HL-60 (cell line): ENCODE measurements at regions not wholly inside any gene's neighbourhood (a gene's known extent, or its start where the extent isn't known, plus 50 kb on each side); places are given as distances from the start of the nearest gene placed in this dataset.
"Not testable (repeated sequence)": the region's sequence is repeated elsewhere in the genome, so short reads cannot be mapped to it uniquely, and the experiment has no call there.

ENCODE experiments used
- POLR2AphosphoS5 ChIP-seq: IDR thresholded peaks from 2 replicates; pipeline ENCODE4 v1.6.1; 2012; ENCODE audit warnings: low read depth
- TF ChIP-seq, protein P1 (sequence below): IDR thresholded peaks from one replicate; pipeline ENCODE4 v1.5.1; 2011; ENCODE audit warnings: low read length, control low read depth, inconsistent platforms; ENCODE audit not compliant: insufficient read depth
- TF ChIP-seq, protein P2 (sequence below): IDR thresholded peaks from 2 replicates; pipeline ENCODE4 v1.6.1; 2012; ENCODE audit warnings: low read depth; ENCODE audit not compliant: insufficient replicate concordance

DNA sequence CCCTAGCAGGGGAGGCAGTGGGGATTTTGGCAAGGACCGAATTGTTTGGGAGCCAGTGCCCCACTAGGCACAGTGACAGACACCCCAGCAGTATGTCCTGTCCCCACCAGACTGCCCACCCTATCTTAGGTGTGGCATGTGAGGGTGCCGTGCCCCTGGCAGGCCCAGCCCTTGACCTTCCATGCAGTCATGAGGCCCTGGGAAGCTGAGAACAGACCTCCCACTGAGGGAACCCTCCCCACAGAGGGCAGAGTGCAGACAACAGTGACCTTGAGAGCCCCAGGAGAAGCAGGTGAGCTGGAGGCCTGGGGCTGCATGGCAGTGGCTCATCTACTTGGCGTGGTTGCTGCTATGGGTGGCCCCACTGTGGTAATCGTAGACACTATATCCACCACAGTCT, 538.1 kb downstream of the GOLGA6L6 start:
- TF ChIP-seq, protein P1, sequence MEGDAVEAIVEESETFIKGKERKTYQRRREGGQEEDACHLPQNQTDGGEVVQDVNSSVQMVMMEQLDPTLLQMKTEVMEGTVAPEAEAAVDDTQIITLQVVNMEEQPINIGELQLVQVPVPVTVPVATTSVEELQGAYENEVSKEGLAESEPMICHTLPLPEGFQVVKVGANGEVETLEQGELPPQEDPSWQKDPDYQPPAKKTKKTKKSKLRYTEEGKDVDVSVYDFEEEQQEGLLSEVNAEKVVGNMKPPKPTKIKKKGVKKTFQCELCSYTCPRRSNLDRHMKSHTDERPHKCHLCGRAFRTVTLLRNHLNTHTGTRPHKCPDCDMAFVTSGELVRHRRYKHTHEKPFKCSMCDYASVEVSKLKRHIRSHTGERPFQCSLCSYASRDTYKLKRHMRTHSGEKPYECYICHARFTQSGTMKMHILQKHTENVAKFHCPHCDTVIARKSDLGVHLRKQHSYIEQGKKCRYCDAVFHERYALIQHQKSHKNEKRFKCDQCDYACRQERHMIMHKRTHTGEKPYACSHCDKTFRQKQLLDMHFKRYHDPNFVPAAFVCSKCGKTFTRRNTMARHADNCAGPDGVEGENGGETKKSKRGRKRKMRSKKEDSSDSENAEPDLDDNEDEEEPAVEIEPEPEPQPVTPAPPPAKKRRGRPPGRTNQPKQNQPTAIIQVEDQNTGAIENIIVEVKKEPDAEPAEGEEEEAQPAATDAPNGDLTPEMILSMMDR: not testable (repeated sequence)
- TF ChIP-seq, protein P2, sequence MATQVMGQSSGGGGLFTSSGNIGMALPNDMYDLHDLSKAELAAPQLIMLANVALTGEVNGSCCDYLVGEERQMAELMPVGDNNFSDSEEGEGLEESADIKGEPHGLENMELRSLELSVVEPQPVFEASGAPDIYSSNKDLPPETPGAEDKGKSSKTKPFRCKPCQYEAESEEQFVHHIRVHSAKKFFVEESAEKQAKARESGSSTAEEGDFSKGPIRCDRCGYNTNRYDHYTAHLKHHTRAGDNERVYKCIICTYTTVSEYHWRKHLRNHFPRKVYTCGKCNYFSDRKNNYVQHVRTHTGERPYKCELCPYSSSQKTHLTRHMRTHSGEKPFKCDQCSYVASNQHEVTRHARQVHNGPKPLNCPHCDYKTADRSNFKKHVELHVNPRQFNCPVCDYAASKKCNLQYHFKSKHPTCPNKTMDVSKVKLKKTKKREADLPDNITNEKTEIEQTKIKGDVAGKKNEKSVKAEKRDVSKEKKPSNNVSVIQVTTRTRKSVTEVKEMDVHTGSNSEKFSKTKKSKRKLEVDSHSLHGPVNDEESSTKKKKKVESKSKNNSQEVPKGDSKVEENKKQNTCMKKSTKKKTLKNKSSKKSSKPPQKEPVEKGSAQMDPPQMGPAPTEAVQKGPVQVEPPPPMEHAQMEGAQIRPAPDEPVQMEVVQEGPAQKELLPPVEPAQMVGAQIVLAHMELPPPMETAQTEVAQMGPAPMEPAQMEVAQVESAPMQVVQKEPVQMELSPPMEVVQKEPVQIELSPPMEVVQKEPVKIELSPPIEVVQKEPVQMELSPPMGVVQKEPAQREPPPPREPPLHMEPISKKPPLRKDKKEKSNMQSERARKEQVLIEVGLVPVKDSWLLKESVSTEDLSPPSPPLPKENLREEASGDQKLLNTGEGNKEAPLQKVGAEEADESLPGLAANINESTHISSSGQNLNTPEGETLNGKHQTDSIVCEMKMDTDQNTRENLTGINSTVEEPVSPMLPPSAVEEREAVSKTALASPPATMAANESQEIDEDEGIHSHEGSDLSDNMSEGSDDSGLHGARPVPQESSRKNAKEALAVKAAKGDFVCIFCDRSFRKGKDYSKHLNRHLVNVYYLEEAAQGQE: not testable (repeated sequence)
- not testable (repeated sequence) for TF ChIP-seq POLR2AphosphoS5
